K562 (cell line): ENCODE measurements at regions not wholly inside any gene's neighbourhood (a gene's known extent, or its start where the extent isn't known, plus 50 kb on each side); places are given as distances from the start of the nearest gene placed in this dataset.

Experiments
- ASH1L ChIP-seq: fragments of 450-650 bp; IDR thresholded peaks from 2 replicates; pipeline ENCODE4 v1.6.1; 2018; ENCODE audit warnings: borderline replicate concordance, mild to moderate bottlenecking, low read depth; ENCODE audit not compliant: partially characterized antibody
- CHAMP1 ChIP-seq: fragments of 450-650 bp; IDR thresholded peaks from 2 replicates; pipeline ENCODE4 v1.6.1; 2016; ENCODE audit warnings: mild to moderate bottlenecking
- CSDE1 ChIP-seq, 2 experiments: fragments of 450-650 bp; IDR thresholded peaks; 2 replicates each; pipeline ENCODE4 v1.6.1; 2016; ENCODE audit warnings: mild to moderate bottlenecking in 1 of 2
- HNRNPH1 ChIP-seq: fragments of 200-400 bp; formaldehyde crosslinking; optimal IDR thresholded peaks from 2 replicates; pipeline ENCODE3; 2017; ENCODE audit warnings: low read depth, mild to moderate bottlenecking, low read length, moderate library complexity
- KLF10 ChIP-seq: fragments of 250-450 bp; sonication (Bioruptor Pico); IDR thresholded peaks from 2 replicates; pipeline ENCODE4 v1.6.1; 2021; ENCODE audit warnings: matching md5 sums
- MCM7 ChIP-seq, 2 experiments: fragments of 450-650 bp; IDR thresholded peaks; 2 replicates each; pipeline ENCODE4 v1.6.1; 2016 to 2018
- MYNN ChIP-seq, 2 experiments: sonication (generic); formaldehyde crosslinking in 1 of 2; IDR thresholded peaks; 2 replicates each; pipeline versions ENCODE4 v1.5.0 to v1.6.1; 2016 to 2020; ENCODE audit warnings: antibody characterized with exemption in 1 of 2, missing genetic modification reagents in 1 of 2
- POLR2A ChIP-seq: fragments of 450-650 bp; conservative IDR thresholded peaks from 2 replicates; pipeline ENCODE4 v1.6.1; 2016
- SLC30A9 ChIP-seq: fragments of 250-450 bp; sonication (Bioruptor Pico); IDR thresholded peaks from 2 replicates; pipeline ENCODE4 v1.8.0; 2022; ENCODE audit warnings: mild to moderate bottlenecking, moderate library complexity
- SP1 ChIP-seq: sonication (generic); formaldehyde crosslinking; IDR thresholded peaks from 2 replicates; pipeline ENCODE4 v1.8.1; 2022; ENCODE audit warnings: mild to moderate bottlenecking, missing genetic modification reagents
- TAF7 ChIP-seq: fragments of 450-650 bp; IDR thresholded peaks from 2 replicates; pipeline ENCODE4 v1.6.1; 2016; ENCODE audit warnings: missing genetic modification characterization, missing compliant biosample characterization
- ZNF232 ChIP-seq: sonication (generic); formaldehyde crosslinking; IDR thresholded peaks from 2 replicates; pipeline ENCODE4 v1.8.0; 2022; ENCODE audit warnings: mild to moderate bottlenecking, missing genetic modification reagents
- TF ChIP-seq, protein P1 (sequence below), 2 experiments: fragments of 450-650 bp; conservative IDR thresholded peaks; 2 replicates each; pipeline ENCODE4 v1.6.1; 2017; ENCODE audit warnings: mild to moderate bottlenecking in 2 of 2, moderate library complexity in 2 of 2
- TF ChIP-seq, protein P2 (sequence below): fragments of 250-450 bp; sonication (Bioruptor Pico); IDR thresholded peaks from 2 replicates; pipeline ENCODE4 v1.9.0; 2021; ENCODE audit warnings: mild to moderate bottlenecking
- TF ChIP-seq, protein P3 (sequence below): fragments of 450-650 bp; IDR thresholded peaks from 2 replicates; pipeline ENCODE4 v1.6.1; 2016; ENCODE audit warnings: missing biosample characterization, missing genetic modification characterization
- TF ChIP-seq, protein P4 (sequence below), 3 experiments: IDR thresholded peaks in 2 of 3; conservative IDR thresholded peaks in 1 of 3; 2 replicates each; pipeline ENCODE4 v1.5.1; 2011 to 2012; ENCODE audit warnings: low read length in 3 of 3, mild to moderate bottlenecking in 3 of 3, control low read depth in 2 of 3, improper control_type of control experiment in 1 of 3, inconsistent platforms in 1 of 3, low read depth in 1 of 3, mixed read lengths in 1 of 3, moderate library complexity in 1 of 3; ENCODE audit not compliant: insufficient read depth in 2 of 3

DNA sequence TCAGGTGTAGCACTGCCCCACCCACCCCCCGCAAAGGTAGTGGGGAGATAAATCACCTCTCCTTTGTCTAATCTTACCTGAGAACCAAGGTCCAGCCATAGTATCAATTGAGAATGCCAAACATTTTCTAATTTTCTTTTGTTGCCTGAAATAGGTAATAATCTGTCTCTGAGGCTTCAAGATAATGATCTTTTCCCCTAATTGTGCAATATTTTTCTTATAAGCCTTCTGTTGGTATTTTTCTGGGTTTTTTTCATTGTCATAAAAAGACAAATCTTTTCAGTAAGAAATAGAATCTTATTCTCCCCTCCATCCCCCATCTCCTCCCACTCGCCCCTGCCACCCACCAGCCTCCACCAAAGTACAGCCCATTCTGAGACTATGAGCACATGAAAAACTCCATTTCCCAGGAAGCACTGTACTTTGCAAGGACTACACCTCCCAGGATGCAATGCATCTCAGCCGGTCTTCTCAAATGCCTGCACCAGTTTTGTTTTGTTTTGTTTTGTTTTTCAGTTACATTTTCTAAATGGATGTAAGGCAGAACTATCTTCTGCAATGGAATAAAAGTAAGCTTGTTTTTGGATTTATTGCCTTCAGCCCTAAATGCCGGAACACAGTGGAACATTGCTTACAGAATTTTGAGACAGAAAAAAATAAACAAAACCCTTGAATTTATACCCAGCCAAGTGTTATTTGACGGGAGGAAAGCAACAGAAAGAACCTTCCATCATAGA, 268.0 kb downstream of the TFAP2A start (continued):
- TF ChIP-seq, protein P1, sequence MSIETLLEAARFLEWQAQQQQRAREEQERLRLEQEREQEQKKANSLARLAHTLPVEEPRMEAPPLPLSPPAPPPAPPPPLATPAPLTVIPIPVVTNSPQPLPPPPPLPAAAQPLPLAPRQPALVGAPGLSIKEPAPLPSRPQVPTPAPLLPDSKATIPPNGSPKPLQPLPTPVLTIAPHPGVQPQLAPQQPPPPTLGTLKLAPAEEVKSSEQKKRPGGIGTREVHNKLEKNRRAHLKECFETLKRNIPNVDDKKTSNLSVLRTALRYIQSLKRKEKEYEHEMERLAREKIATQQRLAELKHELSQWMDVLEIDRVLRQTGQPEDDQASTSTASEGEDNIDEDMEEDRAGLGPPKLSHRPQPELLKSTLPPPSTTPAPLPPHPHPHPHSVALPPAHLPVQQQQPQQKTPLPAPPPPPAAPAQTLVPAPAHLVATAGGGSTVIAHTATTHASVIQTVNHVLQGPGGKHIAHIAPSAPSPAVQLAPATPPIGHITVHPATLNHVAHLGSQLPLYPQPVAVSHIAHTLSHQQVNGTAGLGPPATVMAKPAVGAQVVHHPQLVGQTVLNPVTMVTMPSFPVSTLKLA (conservative IDR thresholded peaks at IDR 0.05), result peak; percentile 12 to 48; a peak in 1 of 4 replicates
- TF ChIP-seq ZNF232 (CRISPR knock-in tag) (no peak), POLR2A (no peak), SP1 (CRISPR knock-in tag) (no peak), SLC30A9 (CRISPR knock-in tag) (no peak), KLF10 (CRISPR knock-in tag) (no peak), CHAMP1 (peak; percentile 25; the same call in 1 of the 2 replicates), CSDE1 (IDR thresholded peaks at IDR 0.05) (no peak), MYNN (IDR thresholded peaks at IDR 0.05) (no peak), MYNN (CRISPR knock-in tag; IDR thresholded peaks at IDR 0.05) (no peak), HNRNPH1 (no peak), MCM7 (IDR thresholded peaks at IDR 0.05) (no peak), ASH1L (no peak), TAF7 (tag) (no peak)
- TF ChIP-seq, protein P2, sequence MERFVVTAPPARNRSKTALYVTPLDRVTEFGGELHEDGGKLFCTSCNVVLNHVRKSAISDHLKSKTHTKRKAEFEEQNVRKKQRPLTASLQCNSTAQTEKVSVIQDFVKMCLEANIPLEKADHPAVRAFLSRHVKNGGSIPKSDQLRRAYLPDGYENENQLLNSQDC (CRISPR knock-in tag), result no peak
- TF ChIP-seq, protein P3, sequence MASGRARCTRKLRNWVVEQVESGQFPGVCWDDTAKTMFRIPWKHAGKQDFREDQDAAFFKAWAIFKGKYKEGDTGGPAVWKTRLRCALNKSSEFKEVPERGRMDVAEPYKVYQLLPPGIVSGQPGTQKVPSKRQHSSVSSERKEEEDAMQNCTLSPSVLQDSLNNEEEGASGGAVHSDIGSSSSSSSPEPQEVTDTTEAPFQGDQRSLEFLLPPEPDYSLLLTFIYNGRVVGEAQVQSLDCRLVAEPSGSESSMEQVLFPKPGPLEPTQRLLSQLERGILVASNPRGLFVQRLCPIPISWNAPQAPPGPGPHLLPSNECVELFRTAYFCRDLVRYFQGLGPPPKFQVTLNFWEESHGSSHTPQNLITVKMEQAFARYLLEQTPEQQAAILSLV (tag), result no peak
- TF ChIP-seq, protein P4, sequence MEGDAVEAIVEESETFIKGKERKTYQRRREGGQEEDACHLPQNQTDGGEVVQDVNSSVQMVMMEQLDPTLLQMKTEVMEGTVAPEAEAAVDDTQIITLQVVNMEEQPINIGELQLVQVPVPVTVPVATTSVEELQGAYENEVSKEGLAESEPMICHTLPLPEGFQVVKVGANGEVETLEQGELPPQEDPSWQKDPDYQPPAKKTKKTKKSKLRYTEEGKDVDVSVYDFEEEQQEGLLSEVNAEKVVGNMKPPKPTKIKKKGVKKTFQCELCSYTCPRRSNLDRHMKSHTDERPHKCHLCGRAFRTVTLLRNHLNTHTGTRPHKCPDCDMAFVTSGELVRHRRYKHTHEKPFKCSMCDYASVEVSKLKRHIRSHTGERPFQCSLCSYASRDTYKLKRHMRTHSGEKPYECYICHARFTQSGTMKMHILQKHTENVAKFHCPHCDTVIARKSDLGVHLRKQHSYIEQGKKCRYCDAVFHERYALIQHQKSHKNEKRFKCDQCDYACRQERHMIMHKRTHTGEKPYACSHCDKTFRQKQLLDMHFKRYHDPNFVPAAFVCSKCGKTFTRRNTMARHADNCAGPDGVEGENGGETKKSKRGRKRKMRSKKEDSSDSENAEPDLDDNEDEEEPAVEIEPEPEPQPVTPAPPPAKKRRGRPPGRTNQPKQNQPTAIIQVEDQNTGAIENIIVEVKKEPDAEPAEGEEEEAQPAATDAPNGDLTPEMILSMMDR (IDR thresholded peaks at IDR 0.05 in 2 of 3, conservative IDR thresholded peaks at IDR 0.05 in 1 of 3; ENCODE audit: insufficient read depth in 2 of 3, low read depth in 1 of 3, low read length in 3 of 3), result no peak
